ENCODE measurements at regions not wholly inside any gene's neighbourhood (a gene's known extent, or its start where the extent isn't known, plus 50 kb on each side); places are given as distances from the start of the nearest gene placed in this dataset.
"Not testable (repeated sequence)": the region's sequence is repeated elsewhere in the genome, so short reads cannot be mapped to it uniquely, and the experiment has no call there.

DNA sequence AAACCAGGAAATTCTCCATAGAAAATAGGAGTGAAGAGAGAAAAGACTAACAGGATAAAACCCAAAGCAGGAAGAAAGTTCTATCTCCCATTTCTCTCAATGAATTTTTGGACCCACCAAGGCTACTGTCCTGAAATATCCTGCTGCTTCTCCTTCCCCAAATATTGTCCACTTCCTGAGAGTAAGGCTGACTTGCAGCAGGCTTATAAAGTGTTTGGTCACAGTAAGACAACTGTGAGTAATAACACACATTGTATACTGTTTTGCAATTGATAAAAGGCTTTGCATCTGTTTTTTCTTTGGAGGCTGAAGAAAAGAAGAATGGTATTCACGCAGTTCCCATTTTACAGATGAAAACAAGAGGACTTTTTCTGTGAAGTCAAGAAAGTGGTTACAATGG lies 52.8 kb downstream of the FOXD4L6 start:
- H3K9me3 ChIP-seq; intact Hi-C loops (cut with DNase I); H3K36me3 ChIP-seq; DNase-seq; ATAC-seq: not testable (repeated sequence)
- 62 to 68% methylated on average over 1 of the region's 1 CpG for WGBS, 2 donors
- peaks cover 0 to 42% (median 3%) of the 10 kb centered on the region in 7 donors for H3K27me3 ChIP-seq
- peak overlapping the region in 1 of 10 donors; percentile 85 for H3K27ac ChIP-seq
- H3K4me1 ChIP-seq: peaks cover 0 to 10% (median 0%) of the 10 kb centered on the region in 9 donors
- peak overlapping the region in 1 of 10 donors; percentile 63 for H3K4me3 ChIP-seq

DNA sequence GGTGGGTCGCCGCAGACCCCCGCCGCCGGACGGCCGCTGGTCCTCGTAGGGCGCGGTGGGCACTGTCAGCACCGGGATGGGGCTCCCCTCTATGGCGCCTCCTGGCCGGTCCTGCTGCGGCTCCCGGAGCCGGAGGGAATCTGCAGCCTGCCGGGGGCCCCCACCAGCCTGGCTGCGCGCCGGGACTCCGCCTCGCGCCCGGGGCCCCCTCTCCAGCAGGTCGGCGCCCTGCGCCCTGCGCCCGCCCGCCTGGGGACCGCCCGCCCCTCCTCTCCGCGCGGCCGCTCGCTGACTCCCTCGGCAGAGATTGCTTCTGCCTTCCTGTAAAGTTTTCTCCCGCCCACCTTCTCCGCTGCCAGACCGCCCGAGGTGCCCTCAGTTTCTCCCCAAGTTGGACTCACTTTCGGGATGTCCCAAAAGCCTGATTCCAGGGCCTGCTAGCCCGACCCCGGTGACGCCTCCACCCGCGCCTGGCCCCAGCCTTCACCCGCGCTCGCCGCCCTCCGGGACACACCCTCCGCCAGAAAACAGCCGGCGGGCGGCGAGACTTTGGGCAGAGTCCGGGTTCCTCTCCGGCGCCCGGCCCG lies 54.0 kb downstream of the FOXD4L6 start:
- Histone ChIP-seq H3K27me3 (peaks cover 0 to 38% (median 0%) of the 10 kb centered on the region in 7 donors), H3K4me1 (peaks cover 0 to 10% (median 0%) of the 10 kb centered on the region in 9 donors), H3K27ac (peak overlapping the region; percentile 36 to 88 (median 68)), H3K4me3 (peak overlapping the region; percentile 60 to 89 (median 64))
- peak; percentile 77 to 94 (median 86) for ATAC-seq
- WGBS, 2 donors: 1 to 5% methylated on average over 61 to 63 of the region's 63 CpGs
- H3K36me3 ChIP-seq; intact Hi-C loops (cut with DNase I); H3K9me3 ChIP-seq: not testable (repeated sequence)
- DNase-seq: peak; percentile 20 to 63

DNA sequence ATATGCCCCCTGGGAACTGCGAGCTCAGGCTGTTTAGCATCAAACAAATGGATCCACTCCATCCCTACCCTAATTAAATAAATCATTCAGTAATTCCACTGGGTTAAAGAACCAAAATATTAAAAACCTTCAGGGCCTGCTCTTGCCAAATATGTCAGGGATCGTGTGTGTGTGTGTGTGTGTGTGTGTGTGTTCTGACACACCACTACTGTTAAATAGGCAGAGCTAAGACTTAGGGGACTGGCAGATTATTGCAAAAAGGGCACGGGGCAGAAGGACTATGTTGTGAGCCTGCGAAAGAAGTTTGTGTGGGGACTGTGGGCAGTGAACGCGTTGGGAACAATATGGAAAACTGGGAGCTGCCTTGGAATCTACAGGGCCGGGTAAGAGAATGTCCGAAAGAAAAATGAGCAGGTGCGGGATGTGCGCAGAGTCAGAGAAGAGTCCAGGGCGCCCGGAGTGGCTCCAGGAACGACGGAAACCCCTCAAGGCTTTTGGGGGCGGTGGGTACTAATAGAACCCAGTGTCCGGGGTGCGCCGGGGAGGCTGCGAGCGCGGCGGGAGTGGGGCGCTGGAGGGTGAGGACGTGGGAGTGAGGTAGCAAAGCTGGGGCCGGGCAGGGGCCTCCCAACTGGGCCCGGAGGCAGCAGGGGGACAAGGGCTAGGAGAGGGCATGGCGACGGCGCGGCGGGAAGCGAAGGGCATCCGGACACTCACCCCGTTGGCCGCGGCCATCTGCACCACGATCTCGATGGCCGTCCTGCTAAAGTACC lies 54.8 kb downstream of the FOXD4L6 start:
- H3K9me3 ChIP-seq; H3K36me3 ChIP-seq; intact Hi-C loops (cut with DNase I): not testable (repeated sequence)
- peak overlapping the region; percentile 60 to 89 (median 64) for H3K4me3 ChIP-seq
- peak in 1 of 2 donors; percentile 22 for DNase-seq
- H3K27ac ChIP-seq: peak overlapping the region in 8 of 10 donors; percentile 53 to 88 (median 75)
- peaks cover 0 to 37% (median 0%) of the 10 kb centered on the region in 7 donors for H3K27me3 ChIP-seq
- 13 to 14% methylated on average over 36 to 38 of the region's 39 CpGs for WGBS, 2 donors
- peak; percentile 2 to 64 (median 32) for ATAC-seq
- peaks cover 0 to 10% (median 0%) of the 10 kb centered on the region in 9 donors for H3K4me1 ChIP-seq

DNA sequence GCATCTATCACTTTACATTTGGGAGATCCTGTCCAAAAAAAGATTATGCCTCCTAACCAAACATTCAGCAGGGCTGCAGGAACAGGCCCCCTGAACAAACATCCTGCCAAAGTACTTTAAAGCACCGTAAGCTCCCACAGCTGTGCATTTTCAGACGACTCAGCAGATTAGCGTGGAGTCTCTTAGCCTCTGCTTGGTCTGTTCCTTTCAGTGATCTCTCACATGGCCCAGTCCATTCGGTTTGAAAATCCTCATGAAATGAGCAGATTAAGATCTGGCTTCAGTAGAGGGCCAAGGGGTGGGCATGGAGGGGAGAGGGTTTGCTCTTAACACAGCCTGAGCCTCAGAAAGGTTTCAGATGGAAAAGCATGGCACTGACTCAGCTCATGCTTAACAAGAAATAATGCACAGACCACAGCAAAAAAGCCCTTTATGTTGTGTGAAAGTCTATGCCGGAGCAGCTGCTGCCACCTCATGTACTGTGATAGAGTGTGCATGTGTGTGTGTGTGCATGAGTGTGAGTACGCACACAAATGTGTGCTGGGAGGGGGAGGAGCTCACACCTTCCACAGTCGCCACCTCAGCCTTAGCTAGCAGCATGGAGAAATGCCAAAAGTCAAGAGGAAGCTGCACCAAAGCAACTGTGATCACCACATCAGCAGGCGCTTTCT lies 64.2 kb downstream of the FOXD4L6 start:
- ATAC-seq: peak; percentile 28 to 87 (median 72)

DNA sequence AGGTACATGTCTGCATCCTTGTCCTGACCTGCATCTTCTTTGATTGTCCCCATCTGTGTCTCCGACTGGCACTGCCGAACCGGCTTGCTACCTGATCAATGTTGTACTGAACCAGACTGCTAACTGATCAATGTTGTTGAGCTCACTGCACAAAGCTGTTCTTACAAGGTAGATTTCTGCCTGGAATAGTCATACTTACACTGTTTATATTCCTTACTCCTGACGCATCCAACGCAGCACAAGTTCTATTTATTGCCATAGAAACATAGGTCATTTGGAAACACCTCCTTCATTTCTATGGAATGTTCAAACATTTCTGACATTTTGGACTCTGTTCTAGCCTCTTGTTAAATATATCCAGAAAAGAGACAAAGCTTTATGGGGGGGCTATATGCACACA lies 65.2 kb downstream of the FOXD4L6 start:
- H3K4me3 ChIP-seq; H3K9me3 ChIP-seq; intact Hi-C loops (cut with DNase I); H3K27me3 ChIP-seq; H3K27ac ChIP-seq; DNase-seq; ATAC-seq; H3K4me1 ChIP-seq: not testable (repeated sequence)
- H3K36me3 ChIP-seq: peaks cover 0 to 10% (median 0%) of the 10 kb centered on the region in 9 donors
- WGBS, 2 donors: 90 to 94% methylated on average over 5 of the region's 5 CpGs

More for the DNA sequence above, 64.2 kb downstream of the FOXD4L6 start:
- H3K4me1 ChIP-seq; H3K36me3 ChIP-seq; DNase-seq; H3K27ac ChIP-seq; H3K27me3 ChIP-seq; H3K4me3 ChIP-seq; intact Hi-C loops (cut with DNase I); H3K9me3 ChIP-seq: not testable (repeated sequence)
- 21 to 26% methylated on average over 8 of the region's 8 CpGs for WGBS, 2 donors

DNA sequence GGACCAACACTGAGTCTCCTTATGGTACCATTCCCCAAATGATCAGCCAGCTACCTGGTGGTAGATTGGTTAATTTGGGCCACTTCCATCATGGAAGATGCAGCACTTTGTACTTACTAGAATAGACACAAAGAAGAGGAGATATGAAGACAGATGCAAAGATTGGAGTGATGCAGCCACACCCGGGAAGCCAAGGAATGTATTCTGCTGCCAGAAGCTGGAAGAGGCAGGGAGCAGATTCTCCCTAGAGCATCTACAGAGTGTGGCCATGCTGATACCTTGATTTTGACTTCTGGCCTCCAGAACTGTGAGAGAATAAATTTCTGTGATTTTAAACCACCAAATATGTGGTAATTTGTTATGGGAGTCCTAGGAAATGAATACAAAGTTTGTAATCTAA lies 68.9 kb downstream of the FOXD4L6 start:
- intact Hi-C loops (cut with DNase I); H3K4me1 ChIP-seq; H3K4me3 ChIP-seq; H3K9me3 ChIP-seq; H3K27ac ChIP-seq; ATAC-seq; H3K27me3 ChIP-seq; DNase-seq: not testable (repeated sequence)
- WGBS, 2 donors: 89 to 93% methylated on average over 1 of the region's 1 CpG
- H3K36me3 ChIP-seq: peaks cover 0 to 10% (median 0%) of the 10 kb centered on the region in 9 donors

DNA sequence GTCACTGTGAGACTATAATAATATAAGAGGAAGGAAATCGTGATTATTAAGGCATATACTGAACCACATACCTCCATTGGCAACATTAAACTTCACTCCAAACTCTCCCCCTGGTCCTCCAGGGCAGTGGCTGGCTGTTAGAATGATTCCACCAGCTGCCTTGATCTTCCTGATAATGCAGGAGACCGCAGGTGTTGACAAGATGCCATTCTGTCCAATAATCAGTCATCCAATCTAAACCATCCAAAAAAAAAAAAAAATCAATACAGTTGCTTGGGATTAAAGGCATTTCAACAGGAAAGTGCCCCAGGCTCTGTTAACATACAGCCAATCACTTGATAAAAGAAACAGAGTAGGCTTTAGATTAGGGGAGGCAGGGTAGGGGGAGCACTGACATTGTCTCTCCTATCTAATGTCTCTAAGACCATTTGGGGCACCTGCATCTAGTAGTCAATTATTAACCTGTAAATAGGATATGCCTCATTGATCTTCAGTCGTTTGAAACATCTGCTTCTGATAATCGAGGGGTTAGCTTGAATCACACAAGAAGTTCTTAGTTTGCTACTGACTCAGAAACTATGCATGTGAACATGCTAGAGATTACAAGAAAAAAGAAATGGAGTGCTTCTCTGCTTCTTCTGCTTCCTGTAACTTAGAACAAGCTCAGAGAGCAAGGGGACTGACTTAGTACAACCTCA lies 74.7 kb downstream of the FOXD4L6 start:
- peaks cover 0 to 19% (median 0%) of the 10 kb centered on the region in 9 donors for H3K36me3 ChIP-seq
- H3K4me1 ChIP-seq; ATAC-seq; DNase-seq; H3K4me3 ChIP-seq; H3K27me3 ChIP-seq; H3K27ac ChIP-seq; intact Hi-C loops (cut with DNase I): not testable (repeated sequence)
- 71 to 74% methylated on average over 4 of the region's 4 CpGs for WGBS, 2 donors
- peaks cover 0 to 12% (median 0%) of the 10 kb centered on the region in 11 donors for H3K9me3 ChIP-seq

DNA sequence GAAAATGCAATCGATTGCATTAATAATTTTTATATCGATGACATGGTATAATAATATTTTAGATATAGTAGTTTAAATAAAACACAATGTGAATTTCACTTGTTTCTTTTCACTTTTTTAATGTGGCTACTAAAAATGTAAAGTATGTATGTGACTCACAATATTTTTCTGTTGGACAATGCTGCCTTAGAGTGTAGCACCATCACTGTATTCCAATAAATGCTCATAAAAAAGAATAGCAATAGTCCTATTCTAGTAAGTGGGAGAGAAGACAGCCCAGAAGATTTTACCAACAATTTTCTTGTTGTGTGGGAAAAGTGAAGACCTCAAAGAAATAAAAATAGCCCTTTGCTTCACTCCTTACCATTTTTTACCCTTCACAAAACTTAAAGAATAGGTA lies 79.8 kb downstream of the FOXD4L6 start:
- Histone ChIP-seq H3K9me3 (peaks cover 0 to 12% (median 0%) of the 10 kb centered on the region in 11 donors), H3K36me3 (peaks cover 0 to 19% (median 0%) of the 10 kb centered on the region in 9 donors)
- H3K27ac ChIP-seq; H3K4me1 ChIP-seq; ATAC-seq; H3K27me3 ChIP-seq; intact Hi-C loops (cut with DNase I); DNase-seq; H3K4me3 ChIP-seq: not testable (repeated sequence)
- WGBS, 2 donors: 94% methylated on average over 2 of the region's 2 CpGs; no CpG with 5 or more reads in 1 of the 2 donors

DNA sequence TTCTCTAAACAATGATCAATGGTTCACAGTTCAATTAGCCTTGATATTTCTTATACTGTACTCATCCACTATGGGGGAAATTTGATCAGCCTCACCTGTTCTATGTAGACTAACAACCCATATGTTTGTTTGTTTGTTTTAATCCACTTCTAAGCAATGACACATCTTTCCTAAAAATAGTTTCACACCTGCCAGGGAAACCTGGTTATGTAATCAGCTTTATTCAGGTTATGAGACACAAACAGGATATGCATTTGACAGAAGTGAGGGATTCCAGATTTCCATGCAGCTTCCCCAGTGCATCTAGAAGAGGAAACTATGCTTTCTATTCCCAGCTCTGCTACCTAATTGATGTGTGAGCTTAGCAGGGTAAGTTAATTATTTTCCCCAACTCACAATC lies 80.7 kb downstream of the FOXD4L6 start:
- ATAC-seq; H3K4me3 ChIP-seq; DNase-seq; intact Hi-C loops (cut with DNase I); H3K27ac ChIP-seq; H3K4me1 ChIP-seq; H3K27me3 ChIP-seq: not testable (repeated sequence)
- peaks cover 0 to 12% (median 0%) of the 10 kb centered on the region in 11 donors for H3K9me3 ChIP-seq
- peaks cover 0 to 25% (median 0%) of the 10 kb centered on the region in 9 donors for H3K36me3 ChIP-seq

DNA sequence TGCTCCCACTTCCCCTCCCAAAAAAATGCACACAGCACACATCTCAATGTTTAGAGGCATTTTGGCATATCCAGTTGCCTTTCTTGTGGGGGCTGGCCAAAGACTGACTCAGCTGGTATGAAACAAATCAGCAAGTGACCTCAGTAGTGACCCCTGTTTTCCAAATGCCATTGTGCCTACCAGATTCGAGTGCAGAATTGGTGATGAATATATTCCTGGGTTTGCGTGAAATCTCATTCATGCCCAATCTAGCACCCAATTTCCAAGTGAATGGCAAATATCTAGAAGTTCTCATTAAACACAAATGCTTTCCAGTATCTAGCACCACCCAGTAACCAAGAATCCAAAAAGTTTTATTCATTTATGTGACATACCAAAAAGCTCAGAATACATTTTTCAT lies 83.6 kb downstream of the FOXD4L6 start:
- H3K27me3 ChIP-seq; H3K4me1 ChIP-seq; H3K27ac ChIP-seq; intact Hi-C loops (cut with DNase I); DNase-seq; H3K4me3 ChIP-seq; ATAC-seq; H3K9me3 ChIP-seq: not testable (repeated sequence)
- H3K36me3 ChIP-seq: peaks cover 0 to 38% (median 7%) of the 10 kb centered on the region in 9 donors
- 86 to 87% methylated on average over 2 of the region's 2 CpGs for WGBS, 2 donors
